Chondrocyte (in vitro differentiated cells): ENCODE measurements at regions not wholly inside any gene's neighbourhood (a gene's known extent, or its start where the extent isn't known, plus 50 kb on each side); places are given as distances from the start of the nearest gene placed in this dataset.

ENCODE experiments used
- DNase-seq: peaks from one replicate; pipeline ENCODE4 v3.0.0; 2021; ENCODE audit warnings: mixed read lengths, low spot score
- H3K27ac Mint-ChIP-seq: one replicate; pipeline ENCODE4 v1.8.0; 2021; ENCODE audit warnings: mild to moderate bottlenecking, moderate library complexity, mixed read lengths; ENCODE audit not compliant: unreplicated experiment
- H3K27me3 Mint-ChIP-seq: 2 replicates; pipeline ENCODE4 v1.8.0; 2021; ENCODE audit warnings: low read depth, mixed read lengths
- H3K36me3 Mint-ChIP-seq: 2 replicates; pipeline ENCODE4 v1.8.0; 2021; ENCODE audit warnings: low read depth, mixed read lengths
- H3K4me1 Mint-ChIP-seq: 2 replicates; pipeline ENCODE4 v1.8.0; 2021; ENCODE audit warnings: low read depth, mild to moderate bottlenecking, mixed read lengths
- H3K4me3 Mint-ChIP-seq: one replicate; pipeline ENCODE4 v1.8.0; 2021; ENCODE audit warnings: mild to moderate bottlenecking, moderate library complexity, mixed read lengths; ENCODE audit not compliant: unreplicated experiment
- H3K9me3 Mint-ChIP-seq: 2 replicates; pipeline ENCODE4 v1.8.0; 2021; ENCODE audit warnings: low read depth, mixed read lengths
- TF ChIP-seq, protein P1 (sequence below): fragments of 200-600 bp; sonication (generic); IDR thresholded peaks from 2 replicates; pipeline ENCODE4 v1.5.0; 2021; ENCODE audit warnings: antibody characterized with exemption, mild to moderate bottlenecking, moderate library complexity

DNA sequence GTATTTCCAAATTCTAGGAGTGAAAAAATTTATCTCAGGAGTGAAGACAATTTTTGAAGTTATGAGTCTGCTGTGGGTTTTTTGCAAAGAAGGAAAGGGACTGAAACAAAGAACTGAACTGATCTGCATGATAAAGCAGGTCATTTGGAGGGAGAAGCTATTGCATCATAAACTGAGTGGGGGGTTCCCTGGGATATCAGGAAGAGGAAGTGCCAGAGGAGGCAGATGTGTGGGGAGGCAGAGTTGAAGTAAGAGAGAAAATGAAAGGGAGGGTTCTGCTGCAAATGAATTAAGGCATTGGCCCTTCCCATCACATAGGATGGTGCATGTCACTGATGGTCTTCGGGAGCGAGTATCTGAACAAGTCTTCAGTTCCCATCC is 379.2 kb downstream of the VPS13C start:
- Mint-ChIP-seq H3K4me3 (no peak overlapping the region), H3K27me3 (peaks cover 15% of the 10 kb centered on the region), H3K27ac (no peak overlapping the region), H3K9me3 (no peaks in the 10 kb centered on the region), H3K36me3 (no peaks in the 10 kb centered on the region), H3K4me1 (no peaks in the 10 kb centered on the region)
- TF ChIP-seq, protein P1, sequence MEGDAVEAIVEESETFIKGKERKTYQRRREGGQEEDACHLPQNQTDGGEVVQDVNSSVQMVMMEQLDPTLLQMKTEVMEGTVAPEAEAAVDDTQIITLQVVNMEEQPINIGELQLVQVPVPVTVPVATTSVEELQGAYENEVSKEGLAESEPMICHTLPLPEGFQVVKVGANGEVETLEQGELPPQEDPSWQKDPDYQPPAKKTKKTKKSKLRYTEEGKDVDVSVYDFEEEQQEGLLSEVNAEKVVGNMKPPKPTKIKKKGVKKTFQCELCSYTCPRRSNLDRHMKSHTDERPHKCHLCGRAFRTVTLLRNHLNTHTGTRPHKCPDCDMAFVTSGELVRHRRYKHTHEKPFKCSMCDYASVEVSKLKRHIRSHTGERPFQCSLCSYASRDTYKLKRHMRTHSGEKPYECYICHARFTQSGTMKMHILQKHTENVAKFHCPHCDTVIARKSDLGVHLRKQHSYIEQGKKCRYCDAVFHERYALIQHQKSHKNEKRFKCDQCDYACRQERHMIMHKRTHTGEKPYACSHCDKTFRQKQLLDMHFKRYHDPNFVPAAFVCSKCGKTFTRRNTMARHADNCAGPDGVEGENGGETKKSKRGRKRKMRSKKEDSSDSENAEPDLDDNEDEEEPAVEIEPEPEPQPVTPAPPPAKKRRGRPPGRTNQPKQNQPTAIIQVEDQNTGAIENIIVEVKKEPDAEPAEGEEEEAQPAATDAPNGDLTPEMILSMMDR = no peak
- no peak for DNase-seq

DNA sequence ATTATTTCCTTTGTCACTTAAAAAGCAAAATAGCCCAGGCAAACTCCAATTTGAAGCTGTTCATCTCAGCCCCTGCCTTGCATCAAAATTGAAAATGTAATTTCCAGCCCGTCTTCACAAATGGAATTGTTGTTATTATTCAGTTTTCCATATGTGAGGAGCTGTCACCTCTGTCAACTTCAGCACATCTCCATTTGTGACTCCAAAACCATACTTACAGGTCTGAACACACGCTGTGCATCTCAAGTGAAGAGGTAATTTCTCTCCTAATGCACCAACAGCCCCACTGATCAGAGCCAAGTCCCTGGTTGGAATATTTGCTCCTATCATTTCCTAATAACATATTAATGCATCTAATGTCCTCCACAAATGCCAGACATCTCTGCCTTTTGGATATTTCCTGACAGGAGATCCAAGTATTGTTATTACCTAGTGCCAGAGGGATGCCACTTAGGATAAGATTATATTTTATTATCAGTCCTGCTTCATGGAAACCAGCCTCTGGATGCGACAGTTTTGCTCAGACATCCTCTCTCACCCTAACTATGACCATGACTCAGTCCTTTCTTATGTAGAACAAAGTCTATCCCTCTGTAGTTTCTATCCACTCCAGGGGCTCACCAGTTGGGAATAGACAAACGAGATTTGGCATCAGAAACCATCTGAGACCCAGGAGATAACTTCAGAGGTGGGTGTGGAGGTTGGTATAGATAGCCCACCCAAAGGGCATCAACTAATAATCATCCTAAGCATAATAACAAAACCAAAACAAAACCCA is 379.8 kb downstream of the VPS13C start:
- peaks cover 15% of the 10 kb centered on the region for H3K27me3 Mint-ChIP-seq
- TF ChIP-seq, protein P1 = no peak
- no peak overlapping the region for H3K27ac Mint-ChIP-seq
- no peaks in the 10 kb centered on the region for H3K36me3 Mint-ChIP-seq
- H3K4me3 Mint-ChIP-seq = no peak overlapping the region
- DNase-seq = no peak
- H3K4me1 Mint-ChIP-seq = no peaks in the 10 kb centered on the region
- H3K9me3 Mint-ChIP-seq = no peaks in the 10 kb centered on the region

DNA sequence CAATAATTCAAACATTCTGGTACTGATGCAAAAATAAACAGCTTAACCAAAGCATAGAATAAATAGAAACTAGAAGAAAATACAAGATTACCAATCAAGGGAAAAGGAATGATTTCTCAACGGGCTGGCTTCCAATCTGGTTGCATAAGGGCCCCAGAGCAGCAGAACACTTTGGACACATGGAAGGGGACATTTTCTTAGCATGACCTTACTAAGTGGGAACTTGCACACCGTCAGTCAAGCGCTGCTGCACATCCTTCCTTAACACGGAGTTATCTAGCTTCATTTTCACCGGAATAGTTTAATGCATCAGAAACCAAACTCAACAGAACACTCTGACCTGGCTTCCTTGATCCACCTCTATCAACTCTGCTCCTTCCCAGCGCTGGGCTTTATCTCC is 388.5 kb downstream of the VPS13C start:
- no peak overlapping the region for H3K4me3 Mint-ChIP-seq
- DNase-seq = no peak
- peaks cover 7% of the 10 kb centered on the region for H3K27me3 Mint-ChIP-seq
- H3K36me3 Mint-ChIP-seq = no peaks in the 10 kb centered on the region
- no peaks in the 10 kb centered on the region for H3K9me3 Mint-ChIP-seq
- TF ChIP-seq, protein P1 = no peak
- no peaks in the 10 kb centered on the region for H3K4me1 Mint-ChIP-seq
- H3K27ac Mint-ChIP-seq = no peak overlapping the region

DNA sequence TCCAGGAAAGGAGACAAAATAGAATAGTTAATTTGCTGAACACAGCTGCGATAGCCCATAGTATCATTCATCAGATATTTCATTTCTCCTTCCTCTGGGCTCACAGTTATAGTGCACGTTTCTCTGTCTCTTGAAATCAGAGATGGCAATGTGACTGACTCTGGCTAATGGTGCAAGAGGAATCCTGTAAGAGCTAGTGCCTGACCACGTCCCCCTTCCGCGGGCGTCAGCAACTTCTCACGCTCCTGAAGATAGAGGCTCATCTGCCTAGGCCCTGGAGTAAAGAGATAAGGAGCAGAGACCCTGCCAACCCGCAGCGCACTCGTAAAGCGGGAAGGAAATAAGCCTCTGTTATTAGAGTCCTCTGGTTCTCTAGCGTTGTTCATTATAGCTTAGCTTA is 391.8 kb downstream of the VPS13C start:
- Mint-ChIP-seq H3K36me3 (no peaks in the 10 kb centered on the region), H3K4me1 (no peaks in the 10 kb centered on the region), H3K4me3 (no peak overlapping the region), H3K27me3 (peaks cover 17% of the 10 kb centered on the region), H3K9me3 (no peaks in the 10 kb centered on the region), H3K27ac (no peak overlapping the region)
- TF ChIP-seq, protein P1 = no peak
- DNase-seq = no peak

DNA sequence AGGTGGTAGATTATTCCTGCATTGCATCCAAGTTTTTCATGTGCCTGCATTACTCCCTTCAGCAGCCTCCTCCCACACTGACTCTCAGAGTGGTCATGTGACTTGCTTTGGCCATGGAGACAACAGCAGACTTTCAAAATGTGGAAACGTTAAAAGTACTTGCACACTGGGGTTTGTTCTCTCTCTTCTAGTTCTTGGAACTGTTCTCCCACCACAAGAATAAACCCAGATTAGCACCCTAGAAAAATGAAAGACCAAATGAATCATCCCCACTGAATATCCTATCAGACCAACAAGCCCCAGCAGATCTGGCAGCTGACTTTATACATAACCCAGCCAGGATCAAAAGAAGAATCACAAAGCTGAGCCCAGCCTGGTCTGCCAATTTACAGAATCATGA is 398.5 kb downstream of the VPS13C start:
- TF ChIP-seq, protein P1 = no peak
- Mint-ChIP-seq H3K27ac (no peak overlapping the region), H3K36me3 (no peaks in the 10 kb centered on the region), H3K4me3 (no peak overlapping the region), H3K9me3 (peaks cover 5% of the 10 kb centered on the region), H3K27me3 (peaks cover 18% of the 10 kb centered on the region), H3K4me1 (no peaks in the 10 kb centered on the region)
- no peak for DNase-seq
